Retinal pigment epithelial cell (primary cell): ENCODE measurements at regions not wholly inside any gene's neighbourhood (a gene's known extent, or its start where the extent isn't known, plus 50 kb on each side); places are given as distances from the start of the nearest gene placed in this dataset.

Experiments used
- DNase-seq: peaks from one replicate; pipeline ENCODE4 v3.0.0-alpha.2; 2010; ENCODE audit warnings: low read depth
- H3K4me3 ChIP-seq: 2 replicates; pipeline ENCODE4 v1.5.1; 2011; ENCODE audit warnings: mild to moderate bottlenecking, low read length, control low read depth, moderate library complexity
- CTCF ChIP-seq: conservative IDR thresholded peaks from 2 replicates; pipeline ENCODE4 v1.5.1; 2011; ENCODE audit warnings: low read depth, low read length, control low read depth, inconsistent platforms

GRCh38 chr16:86446279-86446678 lies 64.0 kb upstream of the FOXF1 start:
- DNase-seq = no peak
- no peak for TF ChIP-seq CTCF
- H3K4me3 ChIP-seq = no peak overlapping the region

GRCh38 chr16:86447228-86447627 lies 63.1 kb upstream of the FOXF1 start:
- no peak for TF ChIP-seq CTCF
- DNase-seq = no peak
- H3K4me3 ChIP-seq = no peak overlapping the region

DNA sequence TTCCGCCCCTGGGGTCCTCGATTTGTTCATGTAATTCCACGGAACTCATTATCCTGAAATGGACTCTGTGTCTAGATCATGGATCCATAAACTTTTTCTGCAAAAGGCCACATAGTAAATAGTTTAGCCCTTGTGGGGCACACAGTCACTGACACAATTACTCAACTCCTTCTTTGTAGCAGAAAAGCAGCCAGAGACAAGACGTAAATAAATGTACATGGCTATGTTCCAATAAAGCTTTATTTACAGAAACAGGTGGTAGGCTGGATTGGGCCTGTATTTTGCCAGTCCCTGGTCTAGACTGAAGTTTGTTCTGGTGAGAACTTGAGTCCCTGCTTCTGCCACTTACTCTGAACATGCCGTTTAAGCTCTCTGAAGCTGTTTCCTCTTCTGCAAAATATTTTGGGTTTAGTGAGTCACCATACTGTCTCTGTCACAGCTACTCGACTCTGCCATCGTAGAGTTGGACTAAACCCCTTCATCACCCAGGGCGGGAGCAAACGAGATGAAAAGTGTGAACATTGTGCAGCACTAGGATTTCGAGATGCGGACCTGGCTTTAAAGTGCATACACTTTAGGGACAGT lies 61.9 kb upstream of the FOXF1 start:
- H3K4me3 ChIP-seq = no peak overlapping the region
- no peak for DNase-seq
- no peak for TF ChIP-seq CTCF

GRCh38 chr16:86449446-86450095 lies 60.8 kb upstream of the FOXF1 start:
- DNase-seq = no peak
- H3K4me3 ChIP-seq = no peak overlapping the region
- no peak for TF ChIP-seq CTCF

GRCh38 chr16:86450691-86451090 lies 59.6 kb upstream of the FOXF1 start:
- no peak for TF ChIP-seq CTCF
- DNase-seq = no peak
- H3K4me3 ChIP-seq = no peak overlapping the region

DNA sequence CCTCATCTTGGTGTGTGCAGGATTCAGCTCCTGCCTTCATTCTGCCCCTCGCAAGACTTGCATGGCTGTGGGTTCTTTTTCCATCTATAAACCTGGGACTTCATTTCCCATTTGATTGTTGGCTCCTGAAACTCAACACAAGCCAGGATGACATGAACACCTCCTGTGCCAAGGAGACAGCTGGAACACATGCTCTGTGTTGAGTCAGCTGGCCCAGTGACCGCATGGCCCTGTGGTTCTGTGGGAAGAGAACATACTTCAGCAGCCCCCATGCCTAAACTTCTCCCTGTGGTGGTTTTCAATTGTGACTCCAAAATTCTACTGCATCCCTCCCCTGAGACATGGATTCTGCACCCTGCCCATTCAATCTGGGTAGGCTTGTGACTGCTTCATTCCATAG lies 57.9 kb upstream of the FOXF1 start:
- TF ChIP-seq CTCF = no peak
- no peak overlapping the region for H3K4me3 ChIP-seq
- DNase-seq = no peak

DNA sequence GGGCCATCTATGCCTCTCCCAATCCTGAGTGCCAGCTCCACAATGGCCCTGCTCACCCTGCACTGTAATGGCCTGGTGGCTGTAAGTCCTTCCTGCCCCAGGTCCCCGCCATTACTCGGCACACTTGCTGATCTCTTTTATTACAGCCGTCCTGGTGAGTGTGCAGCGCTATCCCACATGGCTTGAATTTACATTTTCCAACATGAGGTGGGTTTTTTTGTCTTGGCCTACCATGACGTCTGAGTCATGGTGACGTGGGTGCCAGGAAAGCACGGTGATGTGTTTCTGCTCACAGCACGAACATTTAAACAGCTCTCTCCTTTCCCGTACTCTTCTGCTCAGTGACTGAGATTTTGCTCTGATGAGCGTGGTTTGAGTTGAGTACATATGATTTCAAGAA lies 55.2 kb upstream of the FOXF1 start:
- DNase-seq = no peak
- TF ChIP-seq CTCF = no peak
- no peak overlapping the region for H3K4me3 ChIP-seq
